G401 (cell line): ENCODE measurements at regions not wholly inside any gene's neighbourhood (a gene's known extent, or its start where the extent isn't known, plus 50 kb on each side); places are given as distances from the start of the nearest gene placed in this dataset.
"Not testable (repeated sequence)": the region's sequence is repeated elsewhere in the genome, so short reads cannot be mapped to it uniquely, and the experiment has no call there.

Source experiments
- DNase-seq: peaks from one replicate; pipeline ENCODE4 v3.0.0-alpha.2; 2015; ENCODE audit warnings: low spot score
- in situ Hi-C: cut with HindIII; loops from 2 replicates; pipeline ENCODE4 v1.10.0; 2016; ENCODE audit warnings: low sequenced_read_pairs, mixed read lengths

GRCh38 chr21:15653710-15654109 lies 76.1 kb upstream of the USP25 start:
- no peak for DNase-seq
- in situ Hi-C loops: no loop called here

- in situ Hi-C loops: no loop called here
- no peak for DNase-seq
Measured at GRCh38 chr21:15654171-15654570, 75.6 kb upstream of the USP25 start.

GRCh38 chr21:15659753-15660422 lies 69.9 kb upstream of the USP25 start:
- in situ Hi-C loops: no loop called here
- DNase-seq: no peak

GRCh38 chr21:15660423-15660804 lies 69.4 kb upstream of the USP25 start:
- no peak for DNase-seq
- in situ Hi-C loops: no loop called here

- in situ Hi-C loops: no loop called here
- no peak for DNase-seq
Measured at GRCh38 chr21:15667010-15667409, 62.8 kb upstream of the USP25 start.

GRCh38 chr21:15667819-15668218 lies 62.0 kb upstream of the USP25 start:
- in situ Hi-C loops: no loop called here
- no peak for DNase-seq

- in situ Hi-C loops: no loop called here
Measured at GRCh38 chr21:15669247-15669646, 60.5 kb upstream of the USP25 start.

GRCh38 chr21:15671188-15671587 lies 58.6 kb upstream of the USP25 start:
- no peak for DNase-seq
- in situ Hi-C loops: no loop called here

More at GRCh38 chr21:15669247-15669646, 60.5 kb upstream of the USP25 start:
- no peak for DNase-seq

- DNase-seq, in situ Hi-C loops: not testable (repeated sequence)
Measured at GRCh38 chr21:15672578-15672977, 57.2 kb upstream of the USP25 start.

GRCh38 chr21:15676935-15677334 lies 52.8 kb upstream of the USP25 start:
- in situ Hi-C loops: no loop called here

GRCh38 chr21:15679630-15680029 lies 50.2 kb upstream of the USP25 start:
- no peak for DNase-seq
- in situ Hi-C loops: no loop called here

More at GRCh38 chr21:15676935-15677334, 52.8 kb upstream of the USP25 start:
- DNase-seq: no peak
